Right atrium auricular region (tissue), 2 donors: ENCODE measurements at regions not wholly inside any gene's neighbourhood (a gene's known extent, or its start where the extent isn't known, plus 50 kb on each side); places are given as distances from the start of the nearest gene placed in this dataset.
A peak's percentile ranks its signal among the peaks of the same experiment; 100 is the strongest.
"Not testable (repeated sequence)": the region's sequence is repeated elsewhere in the genome, so short reads cannot be mapped to it uniquely, and the experiment has no call there.

Experiments used
- DNase-seq: peaks from one replicate; pipeline ENCODE4 v3.0.0-alpha.2; 2019; ENCODE audit warnings: low spot score
- H3K27ac ChIP-seq, 2 donors: fragments of 200-600 bp; sonication (generic); 1 replicate in 1 of 2; 2 replicates in 1 of 2; pipeline ENCODE4 v1.5.1; 2016 to 2019
- H3K27me3 ChIP-seq, 2 donors: fragments of 200-600 bp; sonication (generic); one replicate each; pipeline versions ENCODE4 v1.5.1 to v1.6.0; 2017 to 2019
- H3K36me3 ChIP-seq: fragments of 200-600 bp; sonication (generic); one replicate; pipeline ENCODE4 v1.5.1; 2016
- H3K4me1 ChIP-seq, 2 donors: fragments of 200-600 bp; sonication (generic); one replicate each; pipeline versions ENCODE4 v1.5.1 to v1.6.0; 2017 to 2019
- H3K4me3 ChIP-seq, 2 donors: fragments of 200-600 bp; sonication (generic); 1 replicate in 1 of 2; 2 replicates in 1 of 2; pipeline ENCODE4 v1.5.1; 2017 to 2019; ENCODE audit warnings: mild to moderate bottlenecking in 1 of 2, moderate library complexity in 1 of 2
- H3K9me3 ChIP-seq, 2 donors: fragments of 200-600 bp; sonication (generic); one replicate each; pipeline ENCODE4 v1.5.1; 2019
- CTCF ChIP-seq, 2 donors: fragments of 200-600 bp; sonication (generic); IDR thresholded peaks; one replicate each; pipeline ENCODE4 v1.5.1; 2019; ENCODE audit warnings: antibody characterized with exemption in 2 of 2

- Histone ChIP-seq H3K9me3 (no peaks in the 10 kb centered on the region), H3K4me1 (peaks cover 0 to 29% of the 10 kb centered on the region in 2 donors), H3K27ac (peak overlapping the region; percentile 43 to 82), H3K27me3 (no peaks in the 10 kb centered on the region), H3K4me3 (no peak overlapping the region), H3K36me3 (no peaks in the 10 kb centered on the region)
- DNase-seq = peak; percentile 87
- no peak for TF ChIP-seq CTCF (IDR thresholded peaks at IDR 0.05)
These were observed 298.5 kb downstream of the NEBL start for GRCh38 chr10:20598590-20598989.

DNA sequence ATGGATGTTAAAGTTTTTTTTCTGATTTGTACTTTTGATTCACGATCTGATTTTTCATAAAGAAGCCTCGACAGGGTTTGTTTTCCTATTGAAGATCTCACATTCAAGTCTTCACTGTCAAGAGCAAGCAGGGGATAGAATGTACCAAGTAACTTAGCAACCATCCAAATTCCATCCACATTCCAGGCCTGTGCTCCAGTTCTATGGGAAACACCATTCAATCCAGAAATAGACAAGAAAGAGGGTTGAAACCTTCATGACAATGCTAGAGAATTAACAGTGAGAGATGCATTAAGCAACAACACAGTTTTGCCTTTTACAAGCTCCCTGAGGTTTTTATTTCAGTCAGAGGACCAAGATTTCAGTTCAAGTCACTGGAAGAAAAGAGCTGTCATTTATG, 300.2 kb downstream of the NEBL start:
- H3K27ac ChIP-seq = peak overlapping the region; percentile 32 to 82

DNA sequence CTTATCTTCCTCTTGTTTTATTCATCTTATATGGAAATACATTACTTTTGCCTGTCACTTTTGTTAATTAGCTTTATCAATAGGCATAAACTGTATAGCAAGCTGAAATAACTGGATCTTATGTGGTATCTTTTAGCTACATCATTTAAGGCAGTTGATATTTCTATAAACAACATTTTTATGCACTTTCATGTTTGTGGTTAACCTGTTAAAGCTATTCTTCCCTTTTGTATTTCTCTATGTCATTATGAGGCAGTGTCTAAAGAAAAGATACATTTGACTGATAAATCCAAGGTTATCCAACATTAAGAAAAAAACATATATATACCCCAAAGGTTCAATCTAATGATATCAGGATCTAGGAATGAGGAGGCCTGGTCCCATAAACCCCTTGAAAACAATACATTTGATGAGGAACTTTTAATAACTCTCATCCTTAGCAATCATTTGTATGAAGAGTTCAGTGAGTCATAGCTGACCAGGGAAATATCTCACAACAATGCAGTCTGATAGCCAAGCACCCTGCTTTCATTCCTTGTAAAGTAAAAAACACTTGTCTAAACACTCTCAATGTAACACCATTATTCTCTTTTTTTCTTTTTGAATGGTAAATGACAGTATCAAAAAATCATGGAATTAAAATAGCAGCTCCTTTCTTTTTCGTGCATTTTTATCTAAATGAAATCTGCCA, 300.9 kb downstream of the NEBL start:
- peaks cover 0 to 29% of the 10 kb centered on the region in 2 donors for H3K4me1 ChIP-seq
- DNase-seq = no peak
- peak overlapping the region in 1 of 2 donors; percentile 82 for H3K27ac ChIP-seq
- H3K27me3 ChIP-seq = no peaks in the 10 kb centered on the region
- no peak for TF ChIP-seq CTCF (IDR thresholded peaks at IDR 0.05)
- no peaks in the 10 kb centered on the region for H3K36me3 ChIP-seq
- H3K4me3 ChIP-seq = no peak overlapping the region
- no peaks in the 10 kb centered on the region for H3K9me3 ChIP-seq

More for the DNA sequence above, 300.2 kb downstream of the NEBL start:
- Histone ChIP-seq H3K4me3 (peak overlapping the region in 1 of 2 donors; percentile 5), H3K36me3 (no peaks in the 10 kb centered on the region), H3K4me1 (peaks cover 0 to 29% of the 10 kb centered on the region in 2 donors), H3K9me3 (no peaks in the 10 kb centered on the region), H3K27me3 (no peaks in the 10 kb centered on the region)
- no peak for DNase-seq
- no peak for TF ChIP-seq CTCF (IDR thresholded peaks at IDR 0.05)

GRCh38 chr10:20593649-20594048, 303.5 kb downstream of the NEBL start:
- H3K27ac ChIP-seq = no peak overlapping the region
- H3K4me1 ChIP-seq = peaks cover 0 to 24% of the 10 kb centered on the region in 2 donors
- H3K36me3 ChIP-seq = no peaks in the 10 kb centered on the region
- no peak for TF ChIP-seq CTCF (IDR thresholded peaks at IDR 0.05)
- no peaks in the 10 kb centered on the region for H3K9me3 ChIP-seq
- DNase-seq = no peak
- H3K4me3 ChIP-seq = no peak overlapping the region
- no peaks in the 10 kb centered on the region for H3K27me3 ChIP-seq

GRCh38 chr10:20582041-20582440, 315.1 kb downstream of the NEBL start:
- no peaks in the 10 kb centered on the region for H3K27me3 ChIP-seq
- no peaks in the 10 kb centered on the region for H3K36me3 ChIP-seq
- H3K4me3 ChIP-seq = no peak overlapping the region
- no peak overlapping the region for H3K27ac ChIP-seq
- H3K4me1 ChIP-seq = no peaks in the 10 kb centered on the region
- peaks cover 0 to 22% of the 10 kb centered on the region in 2 donors for H3K9me3 ChIP-seq
- no peak for TF ChIP-seq CTCF (IDR thresholded peaks at IDR 0.05)
- no peak for DNase-seq

- Histone ChIP-seq H3K9me3 (no peaks in the 10 kb centered on the region), H3K4me3 (no peak overlapping the region), H3K36me3 (no peaks in the 10 kb centered on the region), H3K4me1 (no peaks in the 10 kb centered on the region), H3K27me3 (no peaks in the 10 kb centered on the region), H3K27ac (no peak overlapping the region)
- DNase-seq = no peak
- TF ChIP-seq CTCF (IDR thresholded peaks at IDR 0.05) = no peak
These were observed 323.2 kb downstream of the NEBL start for GRCh38 chr10:20573924-20574323.

DNA sequence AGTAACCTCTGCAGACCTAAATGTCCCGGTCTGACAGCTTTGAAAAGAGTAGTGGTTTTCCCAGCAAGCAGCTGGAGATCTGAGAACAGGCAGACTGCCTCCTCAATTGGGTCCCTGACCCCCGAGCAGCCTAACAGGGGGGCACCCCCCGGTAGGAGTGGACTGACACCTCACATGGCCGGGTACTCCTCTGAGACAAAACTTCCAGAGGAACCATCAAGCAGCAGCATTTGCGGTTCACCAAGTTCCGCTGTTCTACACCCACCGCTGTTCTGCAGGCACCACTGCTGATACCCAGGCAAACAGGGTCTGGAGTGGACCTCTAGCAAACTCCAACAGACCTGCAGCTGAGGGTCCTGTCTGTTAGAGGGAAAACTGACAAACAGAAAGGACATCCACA, 341.1 kb downstream of the NEBL start:
- not testable (repeated sequence) for H3K4me3 ChIP-seq, H3K9me3 ChIP-seq, H3K27me3 ChIP-seq, H3K4me1 ChIP-seq, H3K27ac ChIP-seq, DNase-seq, H3K36me3 ChIP-seq
